PC-3 (cell line): ENCODE measurements at regions not wholly inside any gene's neighbourhood (a gene's known extent, or its start where the extent isn't known, plus 50 kb on each side); places are given as distances from the start of the nearest gene placed in this dataset.

Source experiments
- ATAC-seq: fragments of 200-7000 bp; cut with Tn5 transposase; 2 replicates; pipeline ENCODE4 v1.9.1; 2020; ENCODE audit warnings: mild to moderate bottlenecking, moderate library complexity
- BruUV-seq: library from RNA; stranded (reverse); fragments of 400-500 nt; replicated peaks from 2 replicates; lab custom pipeline; 2021; lab: Mats Ljungman, UMichigan
- CTCF ChIA-PET: fragments of 300-600 bp; sonication (Branson Sonifier 250); formaldehyde crosslinking; loops from one replicate; lab custom pipeline; 2022; ENCODE audit warnings: antibody characterized with exemption; lab: Charles Lee
- POLR2A ChIA-PET: fragments of 300-600 bp; sonication (Branson Sonifier 250); formaldehyde crosslinking; loops from one replicate; lab custom pipeline; 2022; ENCODE audit warnings: antibody characterized with exemption; ENCODE audit not compliant: unreplicated experiment; lab: Charles Lee
- DNase-seq: peaks from one replicate; pipeline ENCODE4 v3.0.0-alpha.2; 2015
- H2AFZ ChIP-seq: fragments of 300-600 bp; sonication (generic); 2 replicates; pipeline ENCODE4 v1.6.0; 2016; ENCODE audit warnings: antibody characterized with exemption, low read length
- H3F3A ChIP-seq: fragments of 300-600 bp; sonication (generic); one replicate; pipeline ENCODE4 v1.6.0; 2017; ENCODE audit warnings: antibody characterized with exemption, low read length, control low read depth, mild to moderate bottlenecking; ENCODE audit not compliant: unreplicated experiment
- H3K27ac ChIP-seq: fragments of 300-600 bp; sonication (generic); 2 replicates; pipeline ENCODE4 v1.5.1; 2016; ENCODE audit warnings: mild to moderate bottlenecking, low read length
- H3K27me3 ChIP-seq: fragments of 300-600 bp; sonication (generic); 2 replicates; pipeline ENCODE4 v1.6.1; 2016; ENCODE audit warnings: low read length, mixed read lengths
- H3K36me3 ChIP-seq: fragments of 300-600 bp; sonication (generic); 2 replicates; pipeline ENCODE4 v1.6.1; 2016; ENCODE audit warnings: low read depth, mixed run types, low read length, mixed read lengths
- H3K4me1 ChIP-seq: fragments of 300-600 bp; sonication (generic); 2 replicates; pipeline ENCODE4 v1.5.1; 2016; ENCODE audit warnings: low read length; ENCODE audit not compliant: insufficient read depth
- H3K4me2 ChIP-seq: fragments of 300-600 bp; sonication (generic); 2 replicates; pipeline ENCODE4 v1.6.0; 2016; ENCODE audit warnings: low read length
- H3K4me3 ChIP-seq: fragments of 300-600 bp; sonication (generic); 2 replicates; pipeline ENCODE4 v1.5.1; 2016; ENCODE audit warnings: mild to moderate bottlenecking, low read length, mixed read lengths
- H3K79me2 ChIP-seq: fragments of 300-600 bp; sonication (generic); 2 replicates; pipeline ENCODE4 v1.6.1; 2017; ENCODE audit warnings: low read length, mixed read lengths
- H3K9ac ChIP-seq: fragments of 300-600 bp; sonication (generic); 2 replicates; pipeline ENCODE4 v1.6.0; 2016; ENCODE audit warnings: mild to moderate bottlenecking, low read length
- H3K9me2 ChIP-seq: fragments of 300-600 bp; sonication (generic); replicated peaks from 2 replicates; pipeline ENCODE4 v1.6.1; 2016; ENCODE audit warnings: mixed run types, low read length, mixed read lengths
- H3K9me3 ChIP-seq: fragments of 300-600 bp; sonication (generic); 2 replicates; pipeline ENCODE4 v1.6.1; 2016; ENCODE audit warnings: low read length, mixed read lengths
- H4K20me1 ChIP-seq: fragments of 300-600 bp; sonication (generic); 2 replicates; pipeline ENCODE4 v1.6.1; 2016; ENCODE audit warnings: low read length, mixed read lengths
- EZH2 ChIP-seq: fragments of 300-600 bp; sonication (generic); IDR thresholded peaks from one replicate; pipeline ENCODE4 v1.6.1; 2017; ENCODE audit warnings: antibody characterized with exemption, mild to moderate bottlenecking, low read length; ENCODE audit not compliant: unreplicated experiment
- EZH2phosphoT487 ChIP-seq: fragments of 300-600 bp; sonication (generic); IDR thresholded peaks from 2 replicates; pipeline ENCODE4 v1.6.1; 2018; ENCODE audit warnings: mild to moderate bottlenecking, antibody characterized with exemption, low read length, borderline replicate concordance
- intact Hi-C: fragments of 100-400 bp; cut with micrococcal nuclease; formaldehyde crosslinking; loops from 2 replicates; pipeline ENCODE4 v1.9.0; 2023
- TF ChIP-seq, protein P1 (sequence below): fragments of 300-600 bp; sonication (generic); conservative IDR thresholded peaks from 2 replicates; pipeline ENCODE4 v1.5.1; 2017; ENCODE audit warnings: antibody characterized with exemption, low read depth, mild to moderate bottlenecking, low read length

DNA sequence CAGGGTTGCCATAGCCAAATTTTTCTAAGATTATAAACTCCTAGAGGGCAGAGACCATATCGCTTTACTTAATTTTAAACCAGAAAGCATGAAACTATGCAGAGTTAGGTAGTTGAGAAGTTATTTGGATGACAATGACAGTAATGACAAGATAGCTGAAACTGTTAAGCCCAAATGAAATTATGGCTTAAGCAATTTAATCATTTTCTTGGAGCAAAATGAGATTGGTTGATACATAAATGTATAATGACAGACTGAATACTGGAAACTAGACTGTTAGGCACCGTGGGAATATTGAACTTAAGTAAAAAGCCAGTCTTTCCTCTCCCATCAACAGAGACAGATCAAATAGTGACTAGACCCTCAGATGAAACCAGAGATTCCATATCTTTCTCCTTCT is 670.3 kb upstream of the NRSN1 start:
- H3K9me3 ChIP-seq: no peaks in the 10 kb centered on the region
- TF ChIP-seq EZH2phosphoT487: no peak
- TF ChIP-seq, protein P1, sequence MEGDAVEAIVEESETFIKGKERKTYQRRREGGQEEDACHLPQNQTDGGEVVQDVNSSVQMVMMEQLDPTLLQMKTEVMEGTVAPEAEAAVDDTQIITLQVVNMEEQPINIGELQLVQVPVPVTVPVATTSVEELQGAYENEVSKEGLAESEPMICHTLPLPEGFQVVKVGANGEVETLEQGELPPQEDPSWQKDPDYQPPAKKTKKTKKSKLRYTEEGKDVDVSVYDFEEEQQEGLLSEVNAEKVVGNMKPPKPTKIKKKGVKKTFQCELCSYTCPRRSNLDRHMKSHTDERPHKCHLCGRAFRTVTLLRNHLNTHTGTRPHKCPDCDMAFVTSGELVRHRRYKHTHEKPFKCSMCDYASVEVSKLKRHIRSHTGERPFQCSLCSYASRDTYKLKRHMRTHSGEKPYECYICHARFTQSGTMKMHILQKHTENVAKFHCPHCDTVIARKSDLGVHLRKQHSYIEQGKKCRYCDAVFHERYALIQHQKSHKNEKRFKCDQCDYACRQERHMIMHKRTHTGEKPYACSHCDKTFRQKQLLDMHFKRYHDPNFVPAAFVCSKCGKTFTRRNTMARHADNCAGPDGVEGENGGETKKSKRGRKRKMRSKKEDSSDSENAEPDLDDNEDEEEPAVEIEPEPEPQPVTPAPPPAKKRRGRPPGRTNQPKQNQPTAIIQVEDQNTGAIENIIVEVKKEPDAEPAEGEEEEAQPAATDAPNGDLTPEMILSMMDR: no peak
- no peak for TF ChIP-seq EZH2
- intact Hi-C loops: loop anchor here (10.0 kb wide), 1 partner anchor 299 kb away; no protein-coding TSS in a partner anchor
- ATAC-seq (no peak), DNase-seq (no peak)
- no peaks in the 10 kb centered on the region for H4K20me1 ChIP-seq
- peaks cover 25% of the 10 kb centered on the region for H3K4me1 ChIP-seq
- H3K36me3 ChIP-seq: no peaks in the 10 kb centered on the region
- no peak overlapping the region for H3K4me2 ChIP-seq
- H3K27me3 ChIP-seq: no peaks in the 10 kb centered on the region
- ChIA-PET POLR2A (no interaction called here), CTCF (no interaction called here)
- H3K27ac ChIP-seq: no peak overlapping the region
- no peaks in the 10 kb centered on the region for H3K9me2 ChIP-seq
- no TSS peak for BruUV-seq
- H3F3A ChIP-seq: no peaks in the 10 kb centered on the region
- H3K9ac ChIP-seq: no peak overlapping the region
- H2AFZ ChIP-seq: no peak overlapping the region
- no peak overlapping the region for H3K4me3 ChIP-seq
- no peaks in the 10 kb centered on the region for H3K79me2 ChIP-seq

DNA sequence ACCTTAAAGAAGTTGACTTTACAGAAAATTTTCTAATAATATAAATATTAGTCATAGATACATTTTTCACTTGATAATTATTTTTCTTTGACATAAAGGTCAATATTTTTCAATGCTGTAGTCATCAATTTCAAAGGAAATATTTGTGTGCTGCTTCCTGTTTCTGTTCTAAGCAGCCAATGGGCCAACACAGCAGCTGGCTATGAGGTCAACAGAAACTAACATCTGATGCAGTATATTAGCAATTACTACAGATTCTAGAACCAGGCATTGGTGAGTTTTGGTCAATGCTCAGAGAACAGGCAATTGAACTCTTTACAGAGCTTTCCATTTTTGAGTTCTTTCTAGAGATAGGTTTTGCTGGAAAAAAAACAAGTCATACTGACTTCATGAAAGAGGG is 669.6 kb upstream of the NRSN1 start:
- no TSS peak for BruUV-seq
- no peaks in the 10 kb centered on the region for H3F3A ChIP-seq
- H4K20me1 ChIP-seq: no peaks in the 10 kb centered on the region
- CTCF ChIA-PET: no interaction called here
- no peak overlapping the region for H3K27ac ChIP-seq
- H3K4me3 ChIP-seq: no peak overlapping the region
- POLR2A ChIA-PET: no interaction called here
- H3K9me3 ChIP-seq: no peaks in the 10 kb centered on the region
- DNase-seq (no peak), ATAC-seq (no peak)
- H3K9ac ChIP-seq: no peak overlapping the region
- H3K4me1 ChIP-seq: peaks cover 25% of the 10 kb centered on the region
- H3K79me2 ChIP-seq: no peaks in the 10 kb centered on the region
- no peak overlapping the region for H2AFZ ChIP-seq
- H3K9me2 ChIP-seq: no peaks in the 10 kb centered on the region
- no peaks in the 10 kb centered on the region for H3K27me3 ChIP-seq
- TF ChIP-seq EZH2: no peak
- no peak for TF ChIP-seq EZH2phosphoT487
- TF ChIP-seq, protein P1: no peak
- H3K4me2 ChIP-seq: no peak overlapping the region
- intact Hi-C loops: loop anchor here (10.0 kb wide), 1 partner anchor 298 kb away; no protein-coding TSS in a partner anchor
- H3K36me3 ChIP-seq: no peaks in the 10 kb centered on the region

DNA sequence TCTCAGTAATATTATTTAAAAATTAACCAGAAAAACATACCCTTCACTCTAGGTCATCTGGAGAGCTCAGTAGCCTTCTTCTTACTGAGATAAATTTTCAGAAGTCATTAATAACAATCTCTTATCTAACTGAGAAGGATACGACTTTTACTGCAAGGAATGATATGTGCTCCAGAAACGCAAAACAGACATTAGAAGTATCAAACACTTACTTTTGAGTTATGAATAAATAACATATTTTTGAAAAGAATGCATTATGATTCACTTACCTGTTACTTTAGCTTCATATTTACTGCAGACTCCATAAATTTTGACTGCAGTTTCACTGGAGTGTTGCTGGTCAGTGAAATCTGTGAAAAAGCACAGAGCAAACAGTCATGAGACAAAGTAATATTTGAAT is 668.7 kb upstream of the NRSN1 start:
- H3K27me3 ChIP-seq: no peaks in the 10 kb centered on the region

More for the DNA sequence above, 668.7 kb upstream of the NRSN1 start:
- ChIA-PET POLR2A (no interaction called here), CTCF (no interaction called here)
- Histone ChIP-seq H3K9me2 (no peaks in the 10 kb centered on the region), H3K4me2 (peak overlapping the region; percentile 12), H4K20me1 (no peaks in the 10 kb centered on the region), H3K36me3 (no peaks in the 10 kb centered on the region; the same call in 1 of the 2 replicates), H3K4me1 (peaks cover 25% of the 10 kb centered on the region), H3K79me2 (no peaks in the 10 kb centered on the region), H3K27ac (0 out of 2 replicates have a peak overlapping the region, but pooled peaks have one; percentile 3), H3K9ac (no peak overlapping the region), H3K9me3 (0 out of 2 replicates have a peak, but pooled peaks cover 4% of the 10 kb centered on the region), H3K4me3 (no peak overlapping the region), H3F3A (no peaks in the 10 kb centered on the region), H2AFZ (peak overlapping the region; percentile 9; the same call in 1 of the 2 replicates)
- no TSS peak for BruUV-seq
- DNase-seq: peak; percentile 6
- intact Hi-C loops: loop anchor here (10.0 kb wide), 1 partner anchor 297 kb away; no protein-coding TSS in a partner anchor
- ATAC-seq: peak; percentile 53
- TF ChIP-seq, protein P1: no peak
- TF ChIP-seq EZH2phosphoT487 (no peak), EZH2 (no peak)
